ENCODE measurements at regions not wholly inside any gene's neighbourhood (a gene's known extent, or its start where the extent isn't known, plus 50 kb on each side); places are given as distances from the start of the nearest gene placed in this dataset.

GRCh38 chr7:91655656-91656055 lies 224.8 kb downstream of the MTERF1 start:
- Histone ChIP-seq H3K27ac (ENCODE audit: low read length) (no peak overlapping the region), H3K9me3 (ENCODE audit: control insufficient read depth, insufficient read depth, low read length) (no peaks in the 10 kb centered on the region), H3K4me1 (ENCODE audit: control insufficient read depth, insufficient read depth, low read length) (no peaks in the 10 kb centered on the region), H3K27me3 (ENCODE audit: control insufficient read depth, insufficient read depth, low read length) (no peaks in the 10 kb centered on the region), H3K4me3 (ENCODE audit: low read length) (no peak overlapping the region), H3K36me3 (ENCODE audit: control insufficient read depth, insufficient read depth, low read length) (no peaks in the 10 kb centered on the region)
- no peak overlapping the region for H3K4me3 Mint-ChIP-seq
- ATAC-seq (no peak), DNase-seq (no peak)
- no peaks in the 10 kb centered on the region for H3K27me3 Mint-ChIP-seq (ENCODE audit: low read depth in 2 of 2)
- TF ChIP-seq CTCF (IDR thresholded peaks at IDR 0.05) = no peak
- no peak overlapping the region for H3K27ac Mint-ChIP-seq
- no peaks in the 10 kb centered on the region for H3K36me3 Mint-ChIP-seq
- no peaks in the 10 kb centered on the region for H3K4me1 Mint-ChIP-seq
- peaks cover 8 to 13% of the 10 kb centered on the region in 2 donors for H3K9me3 Mint-ChIP-seq
- intact Hi-C loops (cut with micrococcal nuclease) = no loop called here

GRCh38 chr7:91656541-91657482 lies 223.7 kb downstream of the MTERF1 start:
- Histone ChIP-seq H3K9me3 (ENCODE audit: control insufficient read depth, insufficient read depth, low read length) (no peaks in the 10 kb centered on the region), H3K4me3 (ENCODE audit: low read length) (no peak overlapping the region), H3K4me1 (ENCODE audit: control insufficient read depth, insufficient read depth, low read length) (no peaks in the 10 kb centered on the region), H3K27ac (ENCODE audit: low read length) (no peak overlapping the region), H3K27me3 (ENCODE audit: control insufficient read depth, insufficient read depth, low read length) (no peaks in the 10 kb centered on the region), H3K36me3 (ENCODE audit: control insufficient read depth, insufficient read depth, low read length) (no peaks in the 10 kb centered on the region)
- intact Hi-C loops (cut with micrococcal nuclease) = no loop called here
- DNase-seq (no peak), ATAC-seq (no peak)
- no peak for TF ChIP-seq CTCF (IDR thresholded peaks at IDR 0.05)
- Mint-ChIP-seq H3K9me3 (peaks cover 6 to 7% of the 10 kb centered on the region in 2 donors), H3K4me3 (no peak overlapping the region), H3K27ac (no peak overlapping the region), H3K4me1 (no peaks in the 10 kb centered on the region), H3K36me3 (no peaks in the 10 kb centered on the region), H3K27me3 (ENCODE audit: low read depth in 2 of 2) (no peaks in the 10 kb centered on the region)
- WGBS (ENCODE audit: insufficient coverage) = 91% methylated on average over 9 of the region's 9 CpGs

- Mint-ChIP-seq H3K9me3 (peaks cover 6 to 11% of the 10 kb centered on the region in 2 donors), H3K27me3 (ENCODE audit: low read depth in 2 of 2) (no peaks in the 10 kb centered on the region), H3K4me1 (no peaks in the 10 kb centered on the region), H3K27ac (no peak overlapping the region), H3K4me3 (no peak overlapping the region), H3K36me3 (peaks cover 5% of the 10 kb centered on the region)
- no peaks in the 10 kb centered on the region for H3K4me1 ChIP-seq (ENCODE audit: control insufficient read depth, insufficient read depth, low read length)
- H3K27me3 ChIP-seq (ENCODE audit: control insufficient read depth, insufficient read depth, low read length) = no peaks in the 10 kb centered on the region
- no peak overlapping the region for H3K4me3 ChIP-seq (ENCODE audit: low read length)
- 79% methylated on average over 3 of the region's 3 CpGs for WGBS (ENCODE audit: insufficient coverage)
- TF ChIP-seq CTCF (IDR thresholded peaks at IDR 0.05) = no peak
- intact Hi-C loops (cut with micrococcal nuclease) = no loop called here
- no peak for ATAC-seq
- H3K27ac ChIP-seq (ENCODE audit: low read length) = no peak overlapping the region
- DNase-seq = no peak
- no peaks in the 10 kb centered on the region for H3K9me3 ChIP-seq (ENCODE audit: control insufficient read depth, insufficient read depth, low read length)
- no peaks in the 10 kb centered on the region for H3K36me3 ChIP-seq (ENCODE audit: control insufficient read depth, insufficient read depth, low read length)
Observed at GRCh38 chr7:91657483-91658071, 222.9 kb downstream of the MTERF1 start.

Data from natural killer cell (primary cell).